DMS114 treated with DMSO at 0.1 percent for 48 hours (cell line): ENCODE measurements at regions not wholly inside any gene's neighbourhood (a gene's known extent, or its start where the extent isn't known, plus 50 kb on each side); places are given as distances from the start of the nearest gene placed in this dataset.
"Not testable (repeated sequence)": the region's sequence is repeated elsewhere in the genome, so short reads cannot be mapped to it uniquely, and the experiment has no call there.

ENCODE experiments used
- DNase-seq: peaks from one replicate; lab custom pipeline; 2025; ENCODE audit not compliant: unreplicated experiment; lab: John Stamatoyannopoulos, UW

- DNase-seq = no peak
Observed at GRCh38 chr9:102941868-102942267, 53.3 kb upstream of the CYLC2 start.

- DNase-seq = no peak
Observed at GRCh38 chr9:102922526-102922925, 72.6 kb upstream of the CYLC2 start.

GRCh38 chr9:102911185-102911584 lies 83.9 kb upstream of the CYLC2 start:
- no peak for DNase-seq

GRCh38 chr9:102905795-102906194 lies 89.3 kb upstream of the CYLC2 start:
- not testable (repeated sequence) for DNase-seq

- DNase-seq = no peak
Observed at GRCh38 chr9:102892025-102892424, 103.1 kb upstream of the CYLC2 start.

- not testable (repeated sequence) for DNase-seq
Observed at GRCh38 chr9:102888747-102889146, 106.4 kb upstream of the CYLC2 start.

- no peak for DNase-seq
Observed at GRCh38 chr9:102875687-102876086, 119.4 kb upstream of the CYLC2 start.

- DNase-seq = no peak
Observed at GRCh38 chr9:102867488-102867887, 127.6 kb upstream of the CYLC2 start.

- no peak for DNase-seq
Observed at GRCh38 chr9:102862478-102862877, 132.7 kb upstream of the CYLC2 start.

- DNase-seq = no peak
Observed at GRCh38 chr9:102855641-102856040, 139.5 kb upstream of the CYLC2 start.

- DNase-seq = no peak
Observed at GRCh38 chr9:102845827-102846371, 149.2 kb upstream of the CYLC2 start.

GRCh38 chr9:102844716-102845115 lies 150.4 kb upstream of the CYLC2 start:
- no peak for DNase-seq

- DNase-seq = no peak
Observed at GRCh38 chr9:102842423-102842822, 152.7 kb upstream of the CYLC2 start.

- DNase-seq = no peak
Observed at GRCh38 chr9:102841376-102841775, 153.8 kb upstream of the CYLC2 start.

- DNase-seq = no peak
Observed at GRCh38 chr9:102840335-102840734, 154.8 kb upstream of the CYLC2 start.

GRCh38 chr9:102832814-102833213 lies 162.3 kb upstream of the CYLC2 start:
- no peak for DNase-seq

GRCh38 chr9:102796244-102796643 lies 198.9 kb upstream of the CYLC2 start:
- DNase-seq = no peak

- no peak for DNase-seq
Observed at GRCh38 chr9:102795532-102795931, 199.6 kb upstream of the CYLC2 start.

- DNase-seq = no peak
Observed at GRCh38 chr9:102779356-102779755, 215.8 kb upstream of the CYLC2 start.

GRCh38 chr9:102778746-102779145 lies 216.4 kb upstream of the CYLC2 start:
- DNase-seq = no peak

- no peak for DNase-seq
Observed at GRCh38 chr9:102770704-102771103, 224.4 kb upstream of the CYLC2 start.

- no peak for DNase-seq
Observed at GRCh38 chr9:102769307-102769706, 225.8 kb upstream of the CYLC2 start.

GRCh38 chr9:102768002-102768401 lies 227.1 kb upstream of the CYLC2 start:
- DNase-seq = no peak

GRCh38 chr9:102767076-102767475 lies 228.1 kb upstream of the CYLC2 start:
- no peak for DNase-seq
